NCI-H1092 treated with DMSO at 0.1 percent for 48 hours (cell line): ENCODE measurements at regions not wholly inside any gene's neighbourhood (a gene's known extent, or its start where the extent isn't known, plus 50 kb on each side); places are given as distances from the start of the nearest gene placed in this dataset.

Experiments
- DNase-seq: peaks from one replicate; lab custom pipeline; 2025; lab: John Stamatoyannopoulos, UW

- no peak for DNase-seq
These were observed 108.2 kb downstream of the CNTN3 start for GRCh38 chr3:74506246-74506645.

DNA sequence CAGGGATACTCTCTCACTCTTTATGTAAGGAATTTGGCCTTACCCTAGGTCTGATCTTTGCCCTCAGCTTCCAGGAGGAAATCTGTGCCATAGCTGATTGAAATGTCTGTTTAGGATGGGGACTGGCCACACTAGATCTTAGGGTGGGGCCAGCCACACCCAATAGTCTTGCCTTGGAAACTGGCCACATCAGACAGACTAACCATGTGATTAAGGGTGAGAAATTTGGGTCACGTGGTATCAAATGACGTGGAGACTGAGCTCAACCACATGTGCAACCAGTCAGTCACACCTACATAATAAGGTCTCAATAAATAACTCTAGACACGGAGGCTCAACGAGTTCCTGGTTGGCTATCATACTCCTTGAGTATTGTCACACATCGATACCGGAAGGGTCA is 113.5 kb downstream of the CNTN3 start:
- no peak for DNase-seq

DNA sequence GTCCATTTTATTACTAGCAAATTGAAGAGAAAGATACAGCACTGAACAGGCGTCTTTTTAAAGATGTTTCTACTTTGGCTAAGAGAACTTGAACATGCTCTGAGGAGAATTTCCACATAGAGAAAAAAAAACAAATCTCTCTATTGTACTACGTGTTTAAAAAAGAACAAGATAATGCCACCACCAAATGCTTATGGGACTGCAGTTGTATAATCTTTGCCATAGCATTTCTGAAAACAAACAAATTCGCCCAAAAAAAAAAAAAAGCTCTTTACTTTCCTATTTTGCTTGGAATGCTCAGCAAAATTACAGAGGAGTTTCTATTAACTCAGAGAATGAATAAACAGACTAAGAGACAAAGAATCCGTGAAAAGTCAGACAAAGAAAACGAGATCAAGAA is 114.2 kb downstream of the CNTN3 start:
- DNase-seq = no peak

GRCh38 chr3:74491874-74492273 is 122.6 kb downstream of the CNTN3 start:
- no peak for DNase-seq

DNA sequence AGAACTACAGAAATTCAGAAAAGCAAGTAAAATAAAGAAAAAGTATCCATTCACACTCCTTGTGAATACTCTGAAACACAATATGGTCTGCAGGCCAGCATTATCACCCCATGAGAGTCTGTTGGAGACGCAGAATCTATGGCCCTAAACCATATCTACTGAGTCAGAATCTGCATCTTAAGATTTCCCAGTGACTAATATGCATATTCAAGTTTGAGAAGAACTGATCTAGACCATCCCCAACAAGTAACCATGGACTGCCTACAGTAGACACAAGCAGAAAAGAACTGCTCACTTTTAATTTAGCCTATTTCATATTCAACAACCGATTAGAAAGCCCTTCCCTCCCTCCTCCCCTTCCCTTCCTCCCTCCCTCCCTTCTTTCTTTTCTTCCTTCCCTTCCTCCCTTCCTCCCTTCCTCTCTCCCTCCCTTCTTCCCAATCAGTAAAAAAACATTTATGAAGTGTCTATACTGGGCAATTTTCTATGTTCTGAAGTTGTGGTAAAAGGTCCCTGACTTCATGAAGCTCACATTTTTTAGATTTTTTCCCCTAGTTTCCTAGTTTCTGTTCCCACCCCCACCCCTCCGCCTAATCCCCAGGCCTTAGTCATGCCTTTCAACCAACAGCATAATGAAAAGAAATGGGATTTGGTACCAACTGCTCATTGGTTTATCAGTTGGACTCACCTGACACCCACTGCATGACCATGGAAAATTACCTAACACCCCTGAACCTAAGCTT is 125.2 kb downstream of the CNTN3 start:
- no peak for DNase-seq

GRCh38 chr3:74479915-74480314 is 134.5 kb downstream of the CNTN3 start:
- DNase-seq = no peak

- DNase-seq = no peak
These were observed 144.1 kb downstream of the CNTN3 start for GRCh38 chr3:74470313-74470712.

- DNase-seq = no peak
These were observed 144.7 kb downstream of the CNTN3 start for GRCh38 chr3:74469713-74470112.

DNA sequence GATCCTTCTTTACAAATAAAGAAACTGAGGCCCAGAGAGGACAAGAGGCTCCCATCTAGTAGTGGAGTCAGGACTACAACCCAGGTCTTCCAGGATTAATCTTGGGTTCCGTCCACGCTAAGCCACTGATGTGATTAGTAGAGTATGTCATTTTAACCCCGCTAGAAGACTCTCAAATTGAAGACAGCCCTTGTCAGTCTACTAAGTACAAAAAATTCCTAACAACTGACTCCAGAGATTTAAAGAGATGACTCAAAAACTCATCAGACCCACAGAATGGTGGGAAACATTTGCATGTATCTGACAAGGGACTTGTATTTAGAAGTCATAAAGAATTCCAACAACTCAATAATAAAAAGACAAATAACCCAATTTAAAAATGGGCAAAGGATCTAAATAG is 145.3 kb downstream of the CNTN3 start:
- DNase-seq = no peak

DNA sequence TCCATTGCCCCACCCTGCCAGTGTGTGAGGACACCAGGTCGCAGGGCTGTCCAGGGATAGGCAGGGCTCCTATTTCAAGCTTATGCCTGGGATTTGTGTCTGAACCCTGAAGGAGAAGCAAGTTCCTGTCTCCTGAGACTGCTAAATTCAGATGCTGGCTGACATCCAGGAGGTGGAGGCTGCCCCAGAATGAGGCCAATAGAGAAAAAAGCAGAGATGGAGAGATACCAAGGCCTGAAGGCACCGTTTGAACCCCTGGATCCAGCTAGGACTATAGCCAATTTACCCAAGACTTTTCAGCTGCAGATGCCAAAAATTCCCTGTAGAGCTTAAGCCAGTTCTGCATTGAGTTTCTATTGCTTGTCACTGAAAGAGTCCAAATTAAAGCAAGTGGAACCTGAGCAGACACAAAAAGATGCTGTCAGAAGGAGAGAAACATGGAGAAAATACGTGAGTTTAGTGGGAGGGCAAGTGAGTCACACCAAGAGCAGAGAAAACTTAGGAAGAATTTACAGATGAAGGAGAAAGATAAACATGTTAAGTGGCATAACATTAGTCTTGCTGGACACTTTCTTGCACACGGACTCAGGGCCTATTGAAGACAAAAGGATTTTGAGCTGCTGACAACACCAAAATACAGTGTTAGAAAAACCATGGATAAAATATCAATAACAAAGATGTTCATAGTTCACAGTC is 148.6 kb downstream of the CNTN3 start:
- DNase-seq = no peak

GRCh38 chr3:74463515-74463914 is 150.9 kb downstream of the CNTN3 start:
- DNase-seq = no peak

DNA sequence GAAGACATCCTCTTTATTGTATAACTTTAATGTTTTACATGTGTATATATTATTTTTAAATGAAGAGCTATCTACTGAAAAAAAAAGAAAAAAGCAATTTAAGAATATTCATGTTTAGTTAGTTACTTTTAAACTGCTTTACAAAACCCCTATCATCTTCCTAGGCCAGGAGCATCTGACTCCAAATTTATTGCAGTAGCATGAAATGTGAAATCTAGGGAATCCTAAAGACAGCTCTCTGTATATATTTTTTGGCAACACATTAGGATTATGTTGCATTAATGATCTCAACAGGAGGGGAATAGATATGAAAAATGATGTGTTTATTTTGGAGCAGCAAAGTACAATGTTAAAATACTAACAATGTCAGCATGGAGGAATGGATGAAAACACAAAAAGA is 158.3 kb downstream of the CNTN3 start:
- DNase-seq = no peak

DNA sequence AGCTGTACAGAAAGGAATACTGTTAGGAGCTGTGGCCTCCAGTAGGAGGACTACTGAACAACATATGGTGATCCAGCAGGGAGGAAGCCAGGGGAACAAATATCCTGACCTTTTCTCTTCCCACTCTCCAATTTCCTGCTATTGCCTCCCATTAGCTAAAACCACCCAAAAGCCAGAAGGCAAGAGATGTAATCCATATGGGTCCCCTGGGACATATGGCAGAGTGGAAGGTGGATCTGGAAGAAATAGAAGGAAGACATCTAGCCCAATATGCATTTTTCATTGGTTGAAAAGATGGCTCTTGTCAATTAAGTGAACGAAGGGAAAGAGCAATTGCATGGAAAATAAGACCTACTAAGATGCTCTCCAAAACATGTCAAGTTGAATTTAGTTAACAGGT is 167.2 kb downstream of the CNTN3 start:
- no peak for DNase-seq

- DNase-seq = no peak
These were observed 168.9 kb downstream of the CNTN3 start for GRCh38 chr3:74445541-74445940.

DNA sequence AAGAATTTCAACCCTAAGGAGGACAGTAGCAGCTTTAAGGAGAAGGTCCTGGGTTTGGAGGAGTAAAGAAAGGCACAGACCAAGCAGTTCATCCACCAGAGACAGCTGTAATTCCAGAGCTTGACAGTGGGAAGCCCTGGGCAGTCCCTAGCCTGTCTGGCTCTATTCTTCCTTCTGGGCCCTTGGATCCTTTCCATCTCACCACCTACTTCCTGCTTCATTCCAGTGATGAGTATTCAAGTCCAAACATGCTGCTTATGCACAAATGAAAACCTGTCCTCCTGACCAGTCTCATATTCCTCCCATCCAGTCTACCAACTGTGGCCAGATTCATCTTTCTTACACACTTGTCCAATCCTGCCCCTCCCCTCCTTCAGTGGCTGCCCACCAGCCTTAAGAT is 171.4 kb downstream of the CNTN3 start:
- no peak for DNase-seq

- no peak for DNase-seq
These were observed 171.8 kb downstream of the CNTN3 start for GRCh38 chr3:74442683-74443082.

DNA sequence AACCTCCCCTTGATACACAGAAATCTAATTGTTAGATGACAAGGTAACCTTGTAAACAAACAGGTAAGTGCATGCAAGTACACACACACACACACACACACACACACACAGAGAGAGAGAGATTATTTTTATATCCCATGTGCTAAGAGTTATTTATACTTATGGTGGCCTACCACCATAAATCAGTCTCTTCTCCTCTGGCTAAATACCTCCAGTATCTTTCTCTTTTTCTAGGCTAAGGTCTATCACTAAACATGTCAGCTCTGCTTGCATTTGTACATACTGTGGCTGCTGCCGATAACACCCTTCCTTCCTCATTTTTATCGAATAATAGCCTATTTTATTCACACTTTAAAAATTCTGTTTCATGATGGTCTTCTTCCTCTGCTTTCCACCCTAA is 172.4 kb downstream of the CNTN3 start:
- DNase-seq = no peak

DNA sequence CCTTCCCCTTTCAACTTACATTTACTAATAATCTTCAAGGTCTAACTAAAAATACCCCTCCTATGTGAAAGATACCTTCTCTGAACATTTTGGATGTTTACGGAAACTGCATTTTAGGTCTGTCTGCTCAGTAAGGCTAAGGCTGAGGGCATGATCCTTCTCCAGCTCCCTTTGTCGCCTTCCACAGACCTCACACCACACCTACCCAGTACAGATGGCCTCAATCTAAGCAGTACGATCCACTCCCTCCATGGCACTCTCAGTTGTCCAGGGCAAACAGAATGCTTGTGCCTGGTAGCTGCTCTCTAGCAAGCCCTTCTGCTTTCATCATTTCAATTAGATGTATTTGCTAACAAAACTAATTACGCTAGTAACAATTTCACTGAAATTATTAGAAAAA is 178.3 kb downstream of the CNTN3 start:
- no peak for DNase-seq

DNA sequence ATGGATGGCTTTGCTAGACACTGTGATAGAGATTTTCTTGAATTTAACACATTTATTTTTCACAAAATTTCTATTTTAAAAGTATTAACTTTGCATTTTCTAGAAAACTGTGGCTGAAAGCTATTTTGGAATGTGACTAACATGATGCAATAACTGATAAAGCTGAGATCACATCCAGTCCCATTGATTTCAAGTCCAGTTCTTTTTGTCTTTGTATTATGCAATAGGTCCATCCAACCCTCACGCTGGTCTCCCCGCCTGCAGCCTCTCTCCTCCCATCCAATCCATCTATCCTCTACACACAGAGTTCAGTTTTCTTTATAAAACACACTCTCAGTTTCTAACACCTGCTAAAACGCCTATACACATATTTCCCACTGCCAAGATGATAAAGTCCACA is 178.8 kb downstream of the CNTN3 start:
- no peak for DNase-seq

DNA sequence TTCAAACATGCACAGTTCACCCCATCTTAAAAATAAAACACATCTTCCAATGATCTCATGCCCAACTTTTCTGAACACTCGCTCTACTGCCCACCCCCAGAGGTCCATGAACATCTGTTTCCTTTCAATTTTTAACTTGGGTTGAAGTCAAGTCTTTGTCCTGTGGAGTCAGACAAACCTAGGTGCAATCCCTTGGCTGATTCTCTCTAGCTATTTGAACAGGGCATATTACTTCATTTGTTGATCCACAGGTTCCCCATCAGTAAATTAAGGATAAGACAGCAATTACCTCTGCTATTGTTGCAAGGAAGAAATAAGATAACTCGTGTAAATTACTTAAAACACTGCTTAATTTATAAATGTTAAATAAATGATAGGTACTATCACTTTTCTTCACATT is 180.1 kb downstream of the CNTN3 start:
- DNase-seq = no peak

DNA sequence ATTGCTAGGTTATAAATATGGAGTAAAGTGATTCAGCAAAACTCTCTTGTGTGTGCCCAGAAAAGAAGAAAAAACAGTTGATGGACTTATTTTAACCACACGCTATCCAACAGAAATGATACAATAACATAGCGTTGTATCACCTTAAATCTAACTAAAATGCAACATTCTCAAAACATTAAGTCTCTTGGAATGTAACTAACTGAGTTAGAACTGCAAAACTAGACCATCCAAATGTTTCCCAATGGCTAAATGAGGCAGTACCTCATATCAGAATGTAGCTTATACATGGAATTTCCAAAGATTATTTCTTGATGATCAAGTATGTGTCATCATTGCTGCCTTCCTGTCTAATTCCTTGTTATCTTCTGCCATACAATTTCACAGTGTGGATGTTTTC is 187.9 kb downstream of the CNTN3 start:
- no peak for DNase-seq

- no peak for DNase-seq
These were observed 190.6 kb downstream of the CNTN3 start for GRCh38 chr3:74423867-74424266.

DNA sequence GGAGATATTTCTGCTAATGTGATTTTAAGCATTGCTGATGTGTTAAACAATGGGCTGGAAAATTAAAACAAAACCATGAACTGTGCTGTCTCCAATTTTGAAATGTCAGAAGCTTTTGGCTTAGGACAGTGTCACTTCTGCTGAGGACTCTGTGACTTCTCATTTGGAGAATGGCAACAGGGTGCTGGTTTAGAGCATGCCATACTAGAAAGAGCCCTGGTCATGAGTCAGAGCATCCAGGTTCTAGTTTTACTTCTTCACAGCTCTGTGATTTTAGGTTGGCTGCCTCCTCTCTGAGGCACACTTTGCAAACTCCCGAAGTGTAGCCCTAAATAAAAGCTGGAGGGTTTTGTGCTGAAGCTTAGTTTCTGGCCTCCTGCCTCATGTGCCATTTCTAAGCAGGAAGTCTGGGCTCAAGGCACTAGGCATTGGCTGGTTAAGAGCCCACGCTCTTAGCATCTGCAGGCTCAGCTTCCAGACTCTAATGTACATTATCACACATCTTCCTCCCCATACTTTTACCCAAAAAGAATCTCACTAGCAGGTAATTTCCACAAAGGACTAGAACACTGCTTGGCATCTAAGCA is 193.8 kb downstream of the CNTN3 start:
- DNase-seq = no peak

- DNase-seq = no peak
These were observed 198.7 kb downstream of the CNTN3 start for GRCh38 chr3:74415731-74416130.
